ENCODE measurements at regions not wholly inside any gene's neighbourhood (a gene's known extent, or its start where the extent isn't known, plus 50 kb on each side); places are given as distances from the start of the nearest gene placed in this dataset.

DNA sequence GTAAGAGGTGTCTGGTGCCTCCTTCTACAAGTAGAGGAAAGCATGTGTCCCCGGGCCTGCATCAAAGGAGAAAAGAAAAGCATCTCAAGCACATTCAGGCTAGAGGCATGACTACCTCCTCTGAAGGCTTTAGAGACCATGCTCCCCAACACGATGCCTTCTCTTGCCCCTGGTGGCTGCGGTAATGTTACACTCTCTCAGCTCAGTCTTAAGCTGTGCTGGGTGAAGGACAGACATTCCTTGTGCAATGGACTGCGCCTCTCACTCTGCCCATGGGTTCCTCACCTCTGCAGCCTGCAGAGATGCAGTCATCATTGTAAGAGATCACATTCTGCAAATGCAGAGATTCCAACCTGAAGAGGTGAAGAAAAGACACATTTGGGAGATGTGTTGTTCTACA, 148.2 kb upstream of the HNRNPA3 start:
- 66 to 75% methylated on average over 4 of the region's 4 CpGs for WGBS, 2 donors
- Histone ChIP-seq H3K4me1 (peaks cover 0 to under 1% (median 0%) of the 10 kb centered on the region in 4 donors), H3K4me3 (no peak overlapping the region), H3K9me3 (no peaks in the 10 kb centered on the region), H3K27me3 (no peaks in the 10 kb centered on the region), H3K27ac (no peak overlapping the region), H3K36me3 (no peaks in the 10 kb centered on the region)
- TF ChIP-seq EP300 (IDR thresholded peaks at IDR 0.05) (no peak), POLR2A (IDR thresholded peaks at IDR 0.05) (no peak)
- TF ChIP-seq, protein P1, sequence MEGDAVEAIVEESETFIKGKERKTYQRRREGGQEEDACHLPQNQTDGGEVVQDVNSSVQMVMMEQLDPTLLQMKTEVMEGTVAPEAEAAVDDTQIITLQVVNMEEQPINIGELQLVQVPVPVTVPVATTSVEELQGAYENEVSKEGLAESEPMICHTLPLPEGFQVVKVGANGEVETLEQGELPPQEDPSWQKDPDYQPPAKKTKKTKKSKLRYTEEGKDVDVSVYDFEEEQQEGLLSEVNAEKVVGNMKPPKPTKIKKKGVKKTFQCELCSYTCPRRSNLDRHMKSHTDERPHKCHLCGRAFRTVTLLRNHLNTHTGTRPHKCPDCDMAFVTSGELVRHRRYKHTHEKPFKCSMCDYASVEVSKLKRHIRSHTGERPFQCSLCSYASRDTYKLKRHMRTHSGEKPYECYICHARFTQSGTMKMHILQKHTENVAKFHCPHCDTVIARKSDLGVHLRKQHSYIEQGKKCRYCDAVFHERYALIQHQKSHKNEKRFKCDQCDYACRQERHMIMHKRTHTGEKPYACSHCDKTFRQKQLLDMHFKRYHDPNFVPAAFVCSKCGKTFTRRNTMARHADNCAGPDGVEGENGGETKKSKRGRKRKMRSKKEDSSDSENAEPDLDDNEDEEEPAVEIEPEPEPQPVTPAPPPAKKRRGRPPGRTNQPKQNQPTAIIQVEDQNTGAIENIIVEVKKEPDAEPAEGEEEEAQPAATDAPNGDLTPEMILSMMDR (IDR thresholded peaks at IDR 0.05), result no peak
- no peak for DNase-seq (ENCODE audit: low spot score in 2 of 2)

DNA sequence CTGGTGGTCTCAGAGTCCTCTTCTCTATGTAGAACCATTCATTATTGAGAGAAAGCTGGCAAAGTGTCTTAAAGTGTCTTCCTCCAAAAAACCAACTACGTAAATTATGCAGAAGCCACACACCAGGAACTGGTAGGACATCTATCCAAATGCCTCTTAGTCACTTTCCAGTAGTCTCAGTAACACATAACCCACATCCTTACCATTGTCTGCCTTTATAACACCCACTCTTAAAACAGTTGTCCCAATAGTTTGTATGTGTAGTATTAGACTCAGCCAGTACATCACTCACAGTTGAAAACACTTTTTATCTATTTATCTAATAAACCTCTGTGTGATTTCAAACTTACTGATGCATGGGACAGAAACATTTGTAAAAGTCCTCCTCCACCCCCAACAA, 143.6 kb upstream of the HNRNPA3 start:
- no peak for DNase-seq (ENCODE audit: low spot score in 2 of 2)
- TF ChIP-seq, protein P1 (IDR thresholded peaks at IDR 0.05), result no peak
- no peak for TF ChIP-seq POLR2A (IDR thresholded peaks at IDR 0.05)
- no peak for TF ChIP-seq EP300 (IDR thresholded peaks at IDR 0.05)
- no peak overlapping the region for H3K4me3 ChIP-seq
- H3K27ac ChIP-seq, result no peak overlapping the region
- H3K36me3 ChIP-seq, result no peaks in the 10 kb centered on the region
- no peaks in the 10 kb centered on the region for H3K27me3 ChIP-seq
- no peaks in the 10 kb centered on the region for H3K9me3 ChIP-seq
- H3K4me1 ChIP-seq, result no peaks in the 10 kb centered on the region
- WGBS, 2 donors, result 88 to 95% methylated on average over 1 of the region's 1 CpG

DNA sequence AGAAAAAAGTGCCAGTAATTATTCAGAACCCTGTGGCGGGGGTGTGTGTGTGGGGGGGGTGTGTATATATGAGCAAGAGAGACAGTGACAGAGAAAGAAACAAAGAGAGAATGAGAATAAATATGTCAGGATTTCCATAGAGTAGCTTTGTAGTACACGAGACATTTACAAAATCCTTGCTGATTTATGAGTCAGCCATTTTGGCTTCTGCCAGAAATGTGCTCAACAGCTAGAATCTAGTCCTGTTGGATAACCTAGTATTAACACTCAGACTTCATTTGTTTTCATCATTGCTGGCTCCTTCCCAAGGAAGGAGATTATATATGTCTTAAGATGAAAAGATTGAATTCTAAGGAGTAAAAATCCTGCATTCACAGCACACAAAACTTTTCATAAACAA, 140.5 kb upstream of the HNRNPA3 start:
- no peak for DNase-seq (ENCODE audit: low spot score in 2 of 2)
- WGBS, 2 donors, result 40 to 55% methylated on average over 2 of the region's 2 CpGs
- H3K27me3 ChIP-seq, result no peaks in the 10 kb centered on the region

DNA sequence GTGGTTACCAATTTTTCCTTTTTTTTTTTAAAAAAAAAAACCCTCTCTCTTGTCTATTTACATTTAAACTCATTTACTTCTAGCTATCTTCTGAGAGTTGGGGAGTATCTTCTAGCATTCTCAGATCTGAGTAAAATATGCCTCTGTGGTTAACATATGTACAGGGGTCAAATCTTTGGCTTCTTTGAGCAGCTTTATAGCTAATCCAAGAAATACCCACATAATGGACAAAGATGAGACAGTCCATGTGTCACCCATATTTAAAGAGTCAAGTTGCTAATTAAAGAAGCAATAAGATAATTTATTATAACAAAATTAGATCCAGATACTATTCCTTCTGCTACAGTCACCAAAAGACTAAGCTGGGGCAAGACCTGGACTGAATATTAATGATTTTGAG, 139.0 kb upstream of the HNRNPA3 start:
- TF ChIP-seq, protein P1 (IDR thresholded peaks at IDR 0.05), result no peak
- TF ChIP-seq POLR2A (IDR thresholded peaks at IDR 0.05) (no peak), EP300 (IDR thresholded peaks at IDR 0.05) (no peak)
- no peaks in the 10 kb centered on the region for H3K36me3 ChIP-seq

More for the DNA sequence above, 140.5 kb upstream of the HNRNPA3 start:
- no peaks in the 10 kb centered on the region for H3K4me1 ChIP-seq
- no peak overlapping the region for H3K4me3 ChIP-seq
- H3K27ac ChIP-seq, result no peak overlapping the region
- TF ChIP-seq, protein P1 (IDR thresholded peaks at IDR 0.05), result no peak
- no peak for TF ChIP-seq POLR2A (IDR thresholded peaks at IDR 0.05)
- TF ChIP-seq EP300 (IDR thresholded peaks at IDR 0.05), result no peak
- no peaks in the 10 kb centered on the region for H3K9me3 ChIP-seq
- H3K36me3 ChIP-seq, result no peaks in the 10 kb centered on the region

DNA sequence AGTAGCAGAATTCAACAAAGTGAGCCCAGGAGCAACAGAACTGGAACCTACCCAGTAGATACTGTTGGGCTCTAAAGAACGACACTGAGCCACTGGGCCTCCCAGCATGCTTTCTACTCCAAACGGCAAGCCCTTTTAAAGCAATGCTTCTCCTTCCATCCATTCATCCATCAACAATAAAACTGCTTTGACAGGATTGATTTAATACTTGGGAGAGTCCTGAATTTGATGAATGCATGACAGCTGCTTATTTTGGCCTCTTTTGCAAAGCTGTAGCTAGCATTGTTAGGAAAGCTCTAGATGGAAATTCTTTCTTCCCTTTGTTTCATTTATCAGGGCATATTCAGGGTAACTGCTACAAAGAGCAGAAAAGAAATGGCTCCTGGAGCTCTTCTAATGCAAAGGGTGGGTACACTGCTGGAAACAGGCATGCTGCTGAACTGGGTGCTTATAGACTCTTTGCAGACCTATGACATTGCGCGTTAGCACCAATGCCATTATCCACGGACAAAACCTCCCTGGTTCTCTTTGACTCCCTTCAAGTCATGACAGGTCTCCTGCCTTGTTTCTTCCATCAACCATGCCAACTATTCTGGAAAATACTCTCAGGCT, 138.4 kb upstream of the HNRNPA3 start:
- H3K9me3 ChIP-seq, result no peaks in the 10 kb centered on the region
- WGBS, 2 donors, result 70 to 73% methylated on average over 5 of the region's 5 CpGs
- no peak for DNase-seq (ENCODE audit: low spot score in 2 of 2)
- no peak for TF ChIP-seq EP300 (IDR thresholded peaks at IDR 0.05)
- TF ChIP-seq, protein P1 (IDR thresholded peaks at IDR 0.05), result no peak
- TF ChIP-seq POLR2A (IDR thresholded peaks at IDR 0.05), result no peak
- no peaks in the 10 kb centered on the region for H3K4me1 ChIP-seq
- no peak overlapping the region for H3K27ac ChIP-seq
- no peaks in the 10 kb centered on the region for H3K36me3 ChIP-seq
- no peak overlapping the region for H3K4me3 ChIP-seq
- no peaks in the 10 kb centered on the region for H3K27me3 ChIP-seq

More for the DNA sequence above, 139.0 kb upstream of the HNRNPA3 start:
- Histone ChIP-seq H3K4me3 (no peak overlapping the region), H3K9me3 (no peaks in the 10 kb centered on the region), H3K27me3 (no peaks in the 10 kb centered on the region), H3K4me1 (no peaks in the 10 kb centered on the region), H3K27ac (no peak overlapping the region)
- DNase-seq (ENCODE audit: low spot score in 2 of 2), result no peak
